Breast epithelium (tissue), 3 donors: ENCODE measurements at regions not wholly inside any gene's neighbourhood (a gene's known extent, or its start where the extent isn't known, plus 50 kb on each side); places are given as distances from the start of the nearest gene placed in this dataset.

Source experiments
- CTCF ChIP-seq, 3 donors: fragments of 450-650 bp; IDR thresholded peaks; one replicate each; pipeline ENCODE4 v1.5.1; 2016 to 2017; ENCODE audit warnings: antibody characterized with exemption in 3 of 3, mild to moderate bottlenecking in 3 of 3, moderate library complexity in 3 of 3
- POLR2A ChIP-seq: fragments of 450-650 bp; IDR thresholded peaks from one replicate; pipeline ENCODE4 v1.6.1; 2016; ENCODE audit warnings: antibody characterized with exemption, mild to moderate bottlenecking, moderate library complexity
- POLR2AphosphoS5 ChIP-seq, 3 donors: sonication (generic); formaldehyde crosslinking; IDR thresholded peaks; one replicate each; pipeline ENCODE4 v1.6.1; 2017; ENCODE audit warnings: antibody characterized with exemption in 3 of 3

DNA sequence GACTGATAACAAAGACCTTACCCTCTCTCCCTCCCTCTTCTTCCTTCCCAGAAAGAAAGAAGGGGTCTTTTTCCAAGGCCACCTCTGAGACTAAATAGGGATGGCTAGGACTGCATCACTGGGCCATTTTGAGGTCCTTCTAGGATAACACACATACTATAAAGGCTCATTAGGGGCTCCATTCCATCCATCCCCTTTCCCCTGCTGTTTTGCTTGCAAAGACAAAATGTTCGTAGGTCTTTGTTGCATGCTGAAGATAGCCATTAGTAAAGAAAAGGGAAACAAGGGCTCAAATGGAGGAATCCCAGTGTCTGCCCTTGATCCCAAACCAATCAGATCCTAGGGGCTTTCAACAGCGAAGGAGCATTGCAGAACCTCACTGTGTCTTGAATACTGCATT, 344.3 kb downstream of the CYP26B1 start:
- TF ChIP-seq POLR2AphosphoS5 (IDR thresholded peaks at IDR 0.05) (no peak), POLR2A (no peak), CTCF (IDR thresholded peaks at IDR 0.05) (no peak)
